Lung (tissue), 11 donors: ENCODE measurements at regions not wholly inside any gene's neighbourhood (a gene's known extent, or its start where the extent isn't known, plus 50 kb on each side); places are given as distances from the start of the nearest gene placed in this dataset.

Source experiments
- ATAC-seq: fragments of 200-7000 bp; cut with Tn5 transposase; one replicate; pipeline ENCODE4 v1.9.1; 2020; ENCODE audit warnings: moderate number of reproducible peaks; ENCODE audit not compliant: insufficient read depth, low FRiP score
- DNase-seq, 3 donors: peaks; one replicate each; pipeline ENCODE4 v3.0.0-alpha.2; 2013 to 2017
- H3K27ac ChIP-seq, 2 donors: one replicate each; pipeline ENCODE4 v1.5.1; 2013; ENCODE audit warnings: mild to moderate bottlenecking in 2 of 2, moderate library complexity in 2 of 2, control low read depth in 1 of 2, inconsistent platforms in 1 of 2, low read depth in 1 of 2, low read length in 1 of 2
- H3K27me3 ChIP-seq, 3 donors: one replicate each; pipeline ENCODE4 v1.5.1; 2013; ENCODE audit warnings: low read length in 2 of 3; ENCODE audit not compliant: control insufficient read depth in 3 of 3, insufficient read depth in 3 of 3
- H3K36me3 ChIP-seq, 4 donors: one replicate each; pipeline ENCODE4 v1.5.1; 2013; ENCODE audit warnings: low read length in 4 of 4, mild to moderate bottlenecking in 1 of 4, moderate library complexity in 1 of 4; ENCODE audit not compliant: control insufficient read depth in 4 of 4, insufficient read depth in 4 of 4
- H3K4me1 ChIP-seq, 5 donors: one replicate each; pipeline ENCODE4 v1.5.1; 2013; ENCODE audit warnings: low read length in 5 of 5, mild to moderate bottlenecking in 2 of 5, moderate library complexity in 1 of 5; ENCODE audit not compliant: control insufficient read depth in 5 of 5, insufficient read depth in 5 of 5
- H3K4me3 ChIP-seq: one replicate; pipeline ENCODE4 v1.5.1; 2013; ENCODE audit warnings: mild to moderate bottlenecking, control low read depth, moderate library complexity
- H3K9ac ChIP-seq, 2 donors: one replicate each; pipeline ENCODE4 v1.5.1; 2013; ENCODE audit warnings: low read length in 2 of 2, control low read depth in 1 of 2; ENCODE audit not compliant: insufficient read depth in 1 of 2
- H3K9me3 ChIP-seq, 4 donors: one replicate each; pipeline ENCODE4 v1.5.1; 2013; ENCODE audit warnings: low read length in 3 of 4, mild to moderate bottlenecking in 1 of 4, moderate library complexity in 1 of 4; ENCODE audit not compliant: control insufficient read depth in 4 of 4, insufficient read depth in 3 of 4
- CTCF ChIP-seq: IDR thresholded peaks from 2 replicates; pipeline ENCODE4 v1.5.1; 2012; ENCODE audit warnings: mild to moderate bottlenecking; ENCODE audit errors: control extremely low read depth, extremely low read depth
- WGBS, 2 donors: extraction: QIAGEN DNeasy Blood & Tissue Kit; methylation state at CpG; one replicate each; pipeline ENCODE4 v1.1.7; 2013; 5-methylcytosine and 5-hydroxymethylcytosine counted together
- donor health status: control.
- donor health status: control.
- donor health status: Bipolar disorder and iron deficiency.
- donor health status: healthy.
- donor health status: DM: yes; HTN: yes; CAD: no.

GRCh38 chr1:234733427-234733826 is 123.4 kb upstream of the IRF2BP2 start:
- DNase-seq (no peak), ATAC-seq (no peak)
- Histone ChIP-seq H3K9ac (no peak overlapping the region), H3K36me3 (no peaks in the 10 kb centered on the region), H3K9me3 (no peaks in the 10 kb centered on the region), H3K27me3 (no peaks in the 10 kb centered on the region), H3K27ac (no peak overlapping the region), H3K4me3 (no peak overlapping the region), H3K4me1 (peaks cover 0 to 4% (median 0%) of the 10 kb centered on the region in 5 donors)
- TF ChIP-seq CTCF, result no peak
- WGBS, 2 donors, result 80 to 90% methylated on average over 6 of the region's 6 CpGs

- TF ChIP-seq CTCF, result no peak
- no peaks in the 10 kb centered on the region for H3K36me3 ChIP-seq
- ATAC-seq (no peak), DNase-seq (no peak)
- H3K27me3 ChIP-seq, result no peaks in the 10 kb centered on the region
- no peak overlapping the region for H3K9ac ChIP-seq
- no peak overlapping the region for H3K27ac ChIP-seq
- no peak overlapping the region for H3K4me3 ChIP-seq
- peaks cover 0 to 7% (median 1%) of the 10 kb centered on the region in 5 donors for H3K4me1 ChIP-seq
- H3K9me3 ChIP-seq, result no peaks in the 10 kb centered on the region
- WGBS, 2 donors, result 96 to 97% methylated on average over 16 of the region's 16 CpGs
Measured at GRCh38 chr1:234732671-234733390, 122.9 kb upstream of the IRF2BP2 start.

GRCh38 chr1:234732260-234732659 is 122.3 kb upstream of the IRF2BP2 start:
- Histone ChIP-seq H3K4me3 (no peak overlapping the region), H3K4me1 (peaks cover 0 to 10% (median 6%) of the 10 kb centered on the region in 5 donors), H3K27ac (no peak overlapping the region), H3K36me3 (no peaks in the 10 kb centered on the region), H3K27me3 (no peaks in the 10 kb centered on the region), H3K9ac (no peak overlapping the region), H3K9me3 (no peaks in the 10 kb centered on the region)
- DNase-seq (no peak), ATAC-seq (no peak)
- no peak for TF ChIP-seq CTCF
- WGBS, 2 donors, result 98 to 99% methylated on average over 9 of the region's 9 CpGs
